C4-2B (cell line): ENCODE measurements at regions not wholly inside any gene's neighbourhood (a gene's known extent, or its start where the extent isn't known, plus 50 kb on each side); places are given as distances from the start of the nearest gene placed in this dataset.

ENCODE experiments used
- CTCF ChIP-seq: fragments of 450-650 bp; conservative IDR thresholded peaks from 2 replicates; pipeline ENCODE4 v1.5.1; 2017; ENCODE audit warnings: mild to moderate bottlenecking
- ZFX ChIP-seq: fragments of 450-650 bp; IDR thresholded peaks from 2 replicates; pipeline ENCODE4 v1.6.1; 2017

GRCh38 chr6:105691081-105691480, 288.2 kb upstream of the PREP start:
- TF ChIP-seq CTCF (no peak), ZFX (no peak)
